COLO668 (cell line): ENCODE measurements at regions not wholly inside any gene's neighbourhood (a gene's known extent, or its start where the extent isn't known, plus 50 kb on each side); places are given as distances from the start of the nearest gene placed in this dataset.
A peak's percentile ranks its signal among the peaks of the same experiment; 100 is the strongest.
"Not testable (repeated sequence)": the region's sequence is repeated elsewhere in the genome, so short reads cannot be mapped to it uniquely, and the experiment has no call there.

Source experiments
- DNase-seq: peaks from one replicate; lab custom pipeline; 2025; ENCODE audit not compliant: unreplicated experiment; lab: John Stamatoyannopoulos, UW

- DNase-seq, result no peak
These were observed 62.6 kb downstream of the DUSP6 start for GRCh38 chr12:89289720-89290119.

- DNase-seq, result no peak
These were observed 63.3 kb downstream of the DUSP6 start for GRCh38 chr12:89288959-89289358.

- DNase-seq, result no peak
These were observed 65.8 kb downstream of the DUSP6 start for GRCh38 chr12:89286501-89286900.

- DNase-seq, result no peak
These were observed 70.8 kb downstream of the DUSP6 start for GRCh38 chr12:89281539-89281867.

GRCh38 chr12:89280833-89281538, 71.3 kb downstream of the DUSP6 start:
- no peak for DNase-seq

- no peak for DNase-seq
These were observed 72.8 kb downstream of the DUSP6 start for GRCh38 chr12:89279499-89279898.

- no peak for DNase-seq
These were observed 73.4 kb downstream of the DUSP6 start for GRCh38 chr12:89278862-89279261.

- no peak for DNase-seq
These were observed 74.1 kb downstream of the DUSP6 start for GRCh38 chr12:89278169-89278568.

GRCh38 chr12:89276860-89277259, 75.4 kb downstream of the DUSP6 start:
- no peak for DNase-seq

- no peak for DNase-seq
These were observed 78.8 kb downstream of the DUSP6 start for GRCh38 chr12:89273525-89273924.

GRCh38 chr12:89270548-89270947, 81.8 kb downstream of the DUSP6 start:
- DNase-seq, result no peak

GRCh38 chr12:89269174-89269573, 83.1 kb downstream of the DUSP6 start:
- no peak for DNase-seq

- no peak for DNase-seq
These were observed 84.9 kb downstream of the DUSP6 start for GRCh38 chr12:89267404-89267803.

GRCh38 chr12:89266574-89267188, 85.6 kb downstream of the DUSP6 start:
- not testable (repeated sequence) for DNase-seq

GRCh38 chr12:89264837-89265236, 87.5 kb downstream of the DUSP6 start:
- DNase-seq, result no peak

GRCh38 chr12:89263900-89264299, 88.4 kb downstream of the DUSP6 start:
- DNase-seq, result no peak

- DNase-seq, result peak; percentile 45
These were observed 89.3 kb downstream of the DUSP6 start for GRCh38 chr12:89262855-89263552.

GRCh38 chr12:89261982-89262381, 90.3 kb downstream of the DUSP6 start:
- DNase-seq, result no peak

- DNase-seq, result no peak
These were observed 91.3 kb downstream of the DUSP6 start for GRCh38 chr12:89260841-89261637.

GRCh38 chr12:89259821-89260220, 92.5 kb downstream of the DUSP6 start:
- DNase-seq, result no peak

GRCh38 chr12:89258240-89258969, 93.9 kb downstream of the DUSP6 start:
- no peak for DNase-seq
